H1 (cell line): ENCODE measurements at regions not wholly inside any gene's neighbourhood (a gene's known extent, or its start where the extent isn't known, plus 50 kb on each side); places are given as distances from the start of the nearest gene placed in this dataset.

Source experiments
- CTCF ChIA-PET: fragments of 300-600 bp; sonication (Branson Sonifier 250); formaldehyde crosslinking; loops from one replicate; lab custom pipeline; 2021; ENCODE audit not compliant: partially characterized antibody; lab: Charles Lee
- POLR2A ChIA-PET: fragments of 300-600 bp; sonication (Branson Sonifier 250); formaldehyde crosslinking; loops from one replicate; lab custom pipeline; 2021; ENCODE audit warnings: inconsistent platforms; ENCODE audit not compliant: partially characterized antibody; lab: Charles Lee
- DNase-seq, 2 experiments: peaks; one replicate each; pipeline versions ENCODE4 v3.0.0 to v3.0.0-alpha.2; 2010 to 2022; ENCODE audit warnings: low spot score in 2 of 2, low read depth in 1 of 2, mixed read lengths in 1 of 2
- FAIRE-seq: peaks from 2 replicates; lab custom pipeline; 2011; peaks lifted over from hg19 to GRCh38; lab: Jason Lieb, UNC
- H2AFZ ChIP-seq: 2 replicates; pipeline ENCODE4 v1.8.1; 2012; ENCODE audit warnings: low read length, inconsistent platforms
- H2AK5ac ChIP-seq: 2 replicates; pipeline ENCODE4 v1.6.1; 2013; ENCODE audit warnings: low read depth, low read length
- H2BK120ac ChIP-seq: replicated peaks from 2 replicates; pipeline ENCODE3; 2013; ENCODE audit warnings: low read depth, low read length, inconsistent platforms
- H2BK12ac ChIP-seq: 2 replicates; pipeline ENCODE4 v1.6.1; 2013; ENCODE audit warnings: low read depth, low read length
- H2BK15ac ChIP-seq: 2 replicates; pipeline ENCODE4 v1.6.1; 2013; ENCODE audit warnings: low read length
- H2BK20ac ChIP-seq: 2 replicates; pipeline ENCODE4 v1.6.1; 2013; ENCODE audit warnings: low read length
- H2BK5ac ChIP-seq: 2 replicates; pipeline ENCODE4 v1.6.1; 2013; ENCODE audit warnings: low read depth, low read length
- H3K14ac ChIP-seq: 2 replicates; pipeline ENCODE4 v1.6.1; 2013; ENCODE audit warnings: inconsistent platforms; ENCODE audit not compliant: insufficient read length
- H3K18ac ChIP-seq: 2 replicates; pipeline ENCODE4 v1.6.1; 2013; ENCODE audit warnings: low read length; ENCODE audit errors: extremely low read depth
- H3K23ac ChIP-seq: 2 replicates; pipeline ENCODE4 v1.6.1; 2013; ENCODE audit warnings: inconsistent platforms; ENCODE audit not compliant: insufficient read length
- H3K23me2 ChIP-seq: 2 replicates; pipeline ENCODE4 v1.6.1; 2013; ENCODE audit warnings: low read depth, low read length
- H3K27ac ChIP-seq: 2 replicates; pipeline ENCODE4 v1.6.1; 2011; ENCODE audit warnings: low read depth, low read length, inconsistent platforms
- H3K27me3 ChIP-seq, 4 experiments: replicated peaks in 1 of 4; 1 replicate in 1 of 4; 2 replicates in 3 of 4; pipeline versions ENCODE4 v1.6.1 to v1.8.1; 2011 to 2013; ENCODE audit warnings: low read length in 3 of 4, mild to moderate bottlenecking in 3 of 4, inconsistent platforms in 2 of 4, mixed read lengths in 2 of 4, moderate library complexity in 1 of 4; ENCODE audit not compliant: control insufficient read depth in 3 of 4, insufficient read depth in 3 of 4; ENCODE audit errors: extremely low read depth in 1 of 4
- H3K36me3 ChIP-seq, 4 experiments: 2 replicates each; pipeline versions ENCODE4 v1.6.1 to v1.8.1; 2011 to 2013; ENCODE audit warnings: mild to moderate bottlenecking in 4 of 4, low read length in 3 of 4, moderate library complexity in 2 of 4, control low read depth in 1 of 4, inconsistent platforms in 1 of 4; ENCODE audit not compliant: insufficient read depth in 4 of 4, control insufficient read depth in 2 of 4
- H3K4ac ChIP-seq: replicated peaks from 2 replicates; pipeline ENCODE3; 2013; ENCODE audit warnings: low read length, low read depth, mixed read lengths, inconsistent platforms; ENCODE audit not compliant: insufficient read length
- H3K4me1 ChIP-seq, 4 experiments: replicated peaks in 1 of 4; 1 replicate in 1 of 4; 2 replicates in 3 of 4; pipeline versions ENCODE4 v1.6.1 to v1.8.1; 2011 to 2013; ENCODE audit warnings: low read length in 3 of 4, inconsistent platforms in 2 of 4, mixed read lengths in 1 of 4; ENCODE audit not compliant: insufficient read depth in 4 of 4, control insufficient read depth in 3 of 4
- H3K4me2 ChIP-seq, 2 experiments: 2 replicates each; pipeline versions ENCODE4 v1.6.1 to v1.8.1; 2011 to 2013; ENCODE audit warnings: low read depth in 2 of 2, low read length in 2 of 2, control low read depth in 1 of 2, inconsistent platforms in 1 of 2, mild to moderate bottlenecking in 1 of 2; ENCODE audit not compliant: insufficient read depth in 1 of 2
- H3K4me3 ChIP-seq, 4 experiments: fragments of 200-600, 300-600 bp in 1 of 4; sonication (generic), shearing (Covaris generic), sonication (Bioruptor Twin) in 1 of 4; 2 replicates each; pipeline versions ENCODE4 v1.5.1 to v1.8.1; 2011 to 2016; ENCODE audit warnings: low read length in 4 of 4, low read depth in 3 of 4, control low read depth in 2 of 4, inconsistent platforms in 2 of 4, mild to moderate bottlenecking in 2 of 4, mixed read lengths in 1 of 4, moderate library complexity in 1 of 4; ENCODE audit not compliant: insufficient read depth in 2 of 4; ENCODE audit errors: extremely low read depth in 1 of 4
- H3K56ac ChIP-seq: replicated peaks from 2 replicates; pipeline ENCODE3; 2013; ENCODE audit warnings: low read depth, mild to moderate bottlenecking, mixed read lengths, low read length, inconsistent platforms; ENCODE audit not compliant: insufficient read length
- H3K79me1 ChIP-seq: 2 replicates; pipeline ENCODE4 v1.6.1; 2013; ENCODE audit warnings: low read depth, low read length, control low read depth
- H3K79me2 ChIP-seq, 2 experiments: 2 replicates each; pipeline versions ENCODE4 v1.6.1 to v1.8.1; 2012 to 2013; ENCODE audit warnings: low read length in 2 of 2, mild to moderate bottlenecking in 2 of 2, inconsistent platforms in 1 of 2; ENCODE audit not compliant: insufficient read depth in 2 of 2, control insufficient read depth in 1 of 2
- H3K9ac ChIP-seq, 4 experiments: replicated peaks in 1 of 4; 1 replicate in 1 of 4; 2 replicates in 3 of 4; pipeline versions ENCODE4 v1.6.1 to v1.8.1; 2011 to 2013; ENCODE audit warnings: low read depth in 3 of 4, low read length in 3 of 4, control low read depth in 2 of 4, mild to moderate bottlenecking in 2 of 4, moderate library complexity in 2 of 4, inconsistent platforms in 1 of 4; ENCODE audit errors: extremely low read depth in 1 of 4
- H3K9me3 ChIP-seq, 2 experiments: 2 replicates each; pipeline versions ENCODE4 v1.6.1 to v1.8.1; 2012 to 2013; ENCODE audit warnings: mild to moderate bottlenecking in 2 of 2, moderate library complexity in 2 of 2, control low read depth in 1 of 2, inconsistent platforms in 1 of 2, low read depth in 1 of 2, low read length in 1 of 2, mixed read lengths in 1 of 2; ENCODE audit not compliant: insufficient read depth in 2 of 2
- H4K20me1 ChIP-seq, 2 experiments: replicated peaks in 1 of 2; 2 replicates each; pipeline versions ENCODE3 to v1.8.1; 2011 to 2013; ENCODE audit warnings: inconsistent platforms in 2 of 2, low read length in 2 of 2, mild to moderate bottlenecking in 1 of 2; ENCODE audit not compliant: insufficient read depth in 2 of 2, control insufficient read depth in 1 of 2
- H4K5ac ChIP-seq: 2 replicates; pipeline ENCODE4 v1.6.1; 2013; ENCODE audit warnings: low read length, low read depth, mixed read lengths, inconsistent platforms; ENCODE audit not compliant: insufficient read length
- H4K8ac ChIP-seq: 2 replicates; pipeline ENCODE4 v1.8.0; 2013; ENCODE audit warnings: mild to moderate bottlenecking, moderate library complexity, low read length, inconsistent platforms; ENCODE audit not compliant: insufficient read depth; ENCODE audit errors: extremely low read depth
- H4K91ac ChIP-seq: replicated peaks from 2 replicates; pipeline ENCODE3; 2013; ENCODE audit warnings: low read length, mixed read lengths, inconsistent platforms; ENCODE audit not compliant: insufficient read length
- ASH2L ChIP-seq: fragments of 200-600, 300-600 bp; sonication (generic); IDR thresholded peaks from one replicate; pipeline ENCODE4 v1.7.1; 2017; ENCODE audit warnings: low read length
- ATF2 ChIP-seq: IDR thresholded peaks from 2 replicates; pipeline ENCODE4 v1.6.1; 2012; ENCODE audit warnings: low read length, inconsistent platforms
- CHD2 ChIP-seq: IDR thresholded peaks from 2 replicates; pipeline ENCODE4 v1.6.1; 2012; ENCODE audit warnings: low read length, improper control_type of control experiment
- FOSL1 ChIP-seq: IDR thresholded peaks from 2 replicates; pipeline ENCODE4 v1.6.1; 2011; ENCODE audit warnings: mild to moderate bottlenecking, low read depth, low read length, moderate library complexity; ENCODE audit not compliant: insufficient read depth
- HDAC2 ChIP-seq, 2 experiments: fragments of 300-600 bp in 1 of 2; sonication (generic) in 1 of 2; IDR thresholded peaks; 2 replicates each; pipeline ENCODE4 v1.6.1; 2011 to 2012; ENCODE audit warnings: low read depth in 2 of 2, low read length in 2 of 2, mild to moderate bottlenecking in 2 of 2, moderate library complexity in 2 of 2, borderline replicate concordance in 1 of 2, inconsistent platforms in 1 of 2
- JUN ChIP-seq: IDR thresholded peaks from 2 replicates; pipeline ENCODE4 v1.6.1; 2011; ENCODE audit warnings: low read depth, mild to moderate bottlenecking, improper control_type of control experiment, low read length
- POLR2A ChIP-seq, 2 experiments: IDR thresholded peaks; 1 replicate in 1 of 2; 2 replicates in 1 of 2; pipeline ENCODE4 v1.6.1; 2011; ENCODE audit warnings: low read depth in 2 of 2, low read length in 2 of 2, mild to moderate bottlenecking in 2 of 2; ENCODE audit errors: control extremely low read depth in 1 of 2
- POU5F1 ChIP-seq: IDR thresholded peaks from 2 replicates; pipeline ENCODE4 v1.6.1; 2011; ENCODE audit warnings: low read depth, mild to moderate bottlenecking, low read length, moderate library complexity
- SAP30 ChIP-seq: fragments of 300-600 bp; sonication (generic); IDR thresholded peaks from 2 replicates; pipeline ENCODE4 v1.7.1; 2012; ENCODE audit warnings: low read length, moderate library complexity, mild to moderate bottlenecking, inconsistent platforms; ENCODE audit not compliant: insufficient read depth, insufficient replicate concordance
- SP2 ChIP-seq: IDR thresholded peaks from 2 replicates; pipeline ENCODE4 v1.6.1; 2012; ENCODE audit warnings: mild to moderate bottlenecking, low read length, inconsistent platforms
- TAF7 ChIP-seq: optimal IDR thresholded peaks from 2 replicates; pipeline ENCODE3; 2011; ENCODE audit warnings: low read depth, mild to moderate bottlenecking, inconsistent platforms, low read length, moderate library complexity, borderline replicate concordance
- TCF12 ChIP-seq: IDR thresholded peaks from 2 replicates; pipeline ENCODE4 v1.6.1; 2011; ENCODE audit warnings: low read depth, mild to moderate bottlenecking, low read length
- YY1 ChIP-seq: IDR thresholded peaks from 2 replicates; pipeline ENCODE4 v1.6.1; 2011; ENCODE audit warnings: low read depth, mild to moderate bottlenecking, low read length
- WGBS, 2 experiments: shearing (Covaris generic) in 1 of 2; methylation state at CpG; one replicate each; pipeline versions ENCODE4 v1.1.6 to v1.1.7; 2013 to 2015; ENCODE audit warnings: low lambda C conversion rate in 2 of 2, mixed read lengths in 2 of 2, inconsistent platforms in 1 of 2, low coverage in 1 of 2, missing lambda C conversion rate in 1 of 2; ENCODE audit not compliant: insufficient replicate concordance in 2 of 2, insufficient coverage in 1 of 2, insufficient read length in 1 of 2; ENCODE audit errors: extremely low coverage in 1 of 2, missing lambda C conversion rate in 1 of 2; 5-methylcytosine and 5-hydroxymethylcytosine counted together

DNA sequence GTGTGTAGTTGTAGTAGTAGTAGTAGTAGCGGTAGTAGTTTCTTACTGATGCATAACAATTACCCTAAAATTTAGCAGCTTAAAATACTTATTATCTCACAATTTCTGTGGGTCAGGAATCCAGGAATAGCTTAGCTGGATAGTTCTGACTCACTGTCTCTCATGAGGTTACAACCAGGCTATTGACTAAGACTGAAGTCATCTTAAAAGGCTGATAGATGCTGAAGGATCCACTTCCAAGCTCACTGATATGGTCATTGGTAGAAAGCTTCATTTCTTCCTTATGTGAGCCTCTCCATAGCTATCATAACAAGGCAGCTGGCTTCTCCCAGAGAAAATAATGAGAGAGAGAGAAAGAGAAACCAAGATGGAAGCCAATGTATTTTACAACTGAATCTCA is 147.5 kb upstream of the FBXL17 start:
- Histone ChIP-seq H3K36me3 (no peaks in the 10 kb centered on the region; a peak in 2 of 8 replicates), H2AFZ (no peak overlapping the region), H3K18ac (no peak overlapping the region), H3K79me2 (no peaks in the 10 kb centered on the region), H3K9ac (no peak overlapping the region), H3K27me3 (no peaks in the 10 kb centered on the region), H4K91ac (no peak overlapping the region), H3K56ac (no peak overlapping the region), H2BK120ac (no peak overlapping the region), H3K4me3 (no peak overlapping the region), H3K4ac (no peak overlapping the region), H4K20me1 (no peaks in the 10 kb centered on the region), H3K23ac (no peak overlapping the region), H2BK12ac (no peak overlapping the region), H3K14ac (no peak overlapping the region), H3K4me2 (no peak overlapping the region), H3K23me2 (no peaks in the 10 kb centered on the region; the same call in 1 of the 2 replicates), H2AK5ac (no peak overlapping the region), H3K79me1 (no peaks in the 10 kb centered on the region), H3K27ac (no peak overlapping the region), H4K5ac (no peak overlapping the region), H2BK15ac (no peak overlapping the region), H4K8ac (no peak overlapping the region), H2BK20ac (no peak overlapping the region), H3K9me3 (peaks cover 11 to 12% of the 10 kb centered on the region in 2 experiments; a peak in 3 of 4 replicates), H2BK5ac (no peak overlapping the region), H3K4me1 (no peaks in the 10 kb centered on the region)
- FAIRE-seq = no peak
- CTCF ChIA-PET = interaction anchor here (0.8 kb wide), 1 partner anchor 88 kb away, joined by 3 read pairs; no protein-coding TSS in a partner anchor
- 48% methylated on average over 1 of the region's 1 CpG; no CpG with 5 or more reads in 1 of the 2 experiments for WGBS, 2 experiments
- POLR2A ChIA-PET = no interaction called here
- DNase-seq = no peak
- TF ChIP-seq JUN (no peak), POLR2A (IDR thresholded peaks at IDR 0.05; ENCODE audit: control extremely low read depth in 1 of 2, low read depth in 2 of 2, low read length in 2 of 2) (no peak), ASH2L (no peak), CHD2 (no peak), POU5F1 (no peak), HDAC2 (IDR thresholded peaks at IDR 0.05; ENCODE audit: borderline replicate concordance in 1 of 2, low read depth in 2 of 2, low read length in 2 of 2) (no peak), ATF2 (no peak), TAF7 (no peak), SP2 (no peak), FOSL1 (no peak), SAP30 (no peak), YY1 (no peak), TCF12 (no peak)
